Mesothelial cell of epicardium (in vitro differentiated cells): ENCODE measurements at regions not wholly inside any gene's neighbourhood (a gene's known extent, or its start where the extent isn't known, plus 50 kb on each side); places are given as distances from the start of the nearest gene placed in this dataset.

ENCODE experiments used
- DNase-seq, 2 experiments: peaks; one replicate each; pipeline ENCODE4 v3.0.0; 2021; ENCODE audit warnings: low spot score in 2 of 2; ENCODE audit not compliant: unreplicated experiment in 2 of 2
- H3K27ac Mint-ChIP-seq: 2 replicates; pipeline ENCODE4 v1.8.0; 2021; ENCODE audit warnings: mixed read lengths
- H3K27me3 Mint-ChIP-seq: 2 replicates; pipeline ENCODE4 v1.8.0; 2021; ENCODE audit warnings: low read depth, mixed read lengths
- H3K36me3 Mint-ChIP-seq: 2 replicates; pipeline ENCODE4 v1.8.0; 2021; ENCODE audit warnings: mixed read lengths
- H3K4me1 Mint-ChIP-seq: 2 replicates; pipeline ENCODE4 v1.8.0; 2021; ENCODE audit warnings: mixed read lengths
- H3K4me3 Mint-ChIP-seq: 2 replicates; pipeline ENCODE4 v1.8.0; 2021; ENCODE audit warnings: mild to moderate bottlenecking, moderate library complexity, mixed read lengths
- H3K9me3 Mint-ChIP-seq: 2 replicates; pipeline ENCODE4 v1.8.0; 2021; ENCODE audit warnings: mixed read lengths
- TF ChIP-seq, protein P1 (sequence below): fragments of 200-600 bp; sonication (generic); IDR thresholded peaks from one replicate; pipeline ENCODE4 v1.5.0; 2021; ENCODE audit warnings: antibody characterized with exemption; ENCODE audit not compliant: unreplicated experiment

DNA sequence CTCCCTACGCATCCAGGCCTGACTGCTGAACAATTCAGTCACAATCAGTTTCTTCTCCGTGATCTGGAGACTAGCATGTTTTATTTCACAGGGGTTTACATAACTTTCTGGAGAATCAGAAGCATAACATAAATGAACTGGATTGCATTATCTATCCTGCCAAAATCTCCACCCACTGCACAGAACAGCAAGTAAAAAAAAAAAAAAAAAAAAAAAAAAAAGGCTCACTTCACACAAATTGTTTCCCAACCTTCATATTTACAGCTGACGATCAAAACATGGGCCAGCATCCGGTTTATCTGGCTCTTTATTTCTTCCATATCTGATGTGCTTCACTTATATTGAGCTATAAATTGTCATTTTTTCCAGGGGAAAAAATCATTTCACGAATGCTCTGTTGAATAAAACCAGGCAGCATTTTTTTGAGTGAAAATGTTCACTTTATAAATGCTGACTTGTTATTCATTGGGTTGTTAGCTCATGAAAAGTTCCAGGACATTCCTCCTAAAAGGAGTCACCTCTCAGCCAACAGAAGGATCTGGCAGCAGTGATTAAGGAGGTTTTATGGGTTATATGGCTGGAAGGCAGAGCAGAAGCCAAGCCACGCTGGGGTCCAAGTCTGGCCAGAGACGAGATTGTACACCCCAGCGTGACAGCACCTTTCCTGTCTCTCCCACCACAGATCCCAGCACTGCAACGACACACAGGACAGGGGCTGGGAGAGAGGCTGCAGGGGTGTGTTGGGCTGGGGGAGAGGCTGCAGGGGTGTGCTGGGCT is 51.2 kb upstream of the GLI2 start:
- peaks cover 7% of the 10 kb centered on the region for H3K4me1 Mint-ChIP-seq
- no peak for DNase-seq
- H3K27ac Mint-ChIP-seq = no peak overlapping the region
- H3K9me3 Mint-ChIP-seq = no peaks in the 10 kb centered on the region
- peaks cover 48% of the 10 kb centered on the region for H3K27me3 Mint-ChIP-seq
- no peak overlapping the region for H3K4me3 Mint-ChIP-seq
- TF ChIP-seq, protein P1, sequence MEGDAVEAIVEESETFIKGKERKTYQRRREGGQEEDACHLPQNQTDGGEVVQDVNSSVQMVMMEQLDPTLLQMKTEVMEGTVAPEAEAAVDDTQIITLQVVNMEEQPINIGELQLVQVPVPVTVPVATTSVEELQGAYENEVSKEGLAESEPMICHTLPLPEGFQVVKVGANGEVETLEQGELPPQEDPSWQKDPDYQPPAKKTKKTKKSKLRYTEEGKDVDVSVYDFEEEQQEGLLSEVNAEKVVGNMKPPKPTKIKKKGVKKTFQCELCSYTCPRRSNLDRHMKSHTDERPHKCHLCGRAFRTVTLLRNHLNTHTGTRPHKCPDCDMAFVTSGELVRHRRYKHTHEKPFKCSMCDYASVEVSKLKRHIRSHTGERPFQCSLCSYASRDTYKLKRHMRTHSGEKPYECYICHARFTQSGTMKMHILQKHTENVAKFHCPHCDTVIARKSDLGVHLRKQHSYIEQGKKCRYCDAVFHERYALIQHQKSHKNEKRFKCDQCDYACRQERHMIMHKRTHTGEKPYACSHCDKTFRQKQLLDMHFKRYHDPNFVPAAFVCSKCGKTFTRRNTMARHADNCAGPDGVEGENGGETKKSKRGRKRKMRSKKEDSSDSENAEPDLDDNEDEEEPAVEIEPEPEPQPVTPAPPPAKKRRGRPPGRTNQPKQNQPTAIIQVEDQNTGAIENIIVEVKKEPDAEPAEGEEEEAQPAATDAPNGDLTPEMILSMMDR = no peak
- no peaks in the 10 kb centered on the region for H3K36me3 Mint-ChIP-seq

DNA sequence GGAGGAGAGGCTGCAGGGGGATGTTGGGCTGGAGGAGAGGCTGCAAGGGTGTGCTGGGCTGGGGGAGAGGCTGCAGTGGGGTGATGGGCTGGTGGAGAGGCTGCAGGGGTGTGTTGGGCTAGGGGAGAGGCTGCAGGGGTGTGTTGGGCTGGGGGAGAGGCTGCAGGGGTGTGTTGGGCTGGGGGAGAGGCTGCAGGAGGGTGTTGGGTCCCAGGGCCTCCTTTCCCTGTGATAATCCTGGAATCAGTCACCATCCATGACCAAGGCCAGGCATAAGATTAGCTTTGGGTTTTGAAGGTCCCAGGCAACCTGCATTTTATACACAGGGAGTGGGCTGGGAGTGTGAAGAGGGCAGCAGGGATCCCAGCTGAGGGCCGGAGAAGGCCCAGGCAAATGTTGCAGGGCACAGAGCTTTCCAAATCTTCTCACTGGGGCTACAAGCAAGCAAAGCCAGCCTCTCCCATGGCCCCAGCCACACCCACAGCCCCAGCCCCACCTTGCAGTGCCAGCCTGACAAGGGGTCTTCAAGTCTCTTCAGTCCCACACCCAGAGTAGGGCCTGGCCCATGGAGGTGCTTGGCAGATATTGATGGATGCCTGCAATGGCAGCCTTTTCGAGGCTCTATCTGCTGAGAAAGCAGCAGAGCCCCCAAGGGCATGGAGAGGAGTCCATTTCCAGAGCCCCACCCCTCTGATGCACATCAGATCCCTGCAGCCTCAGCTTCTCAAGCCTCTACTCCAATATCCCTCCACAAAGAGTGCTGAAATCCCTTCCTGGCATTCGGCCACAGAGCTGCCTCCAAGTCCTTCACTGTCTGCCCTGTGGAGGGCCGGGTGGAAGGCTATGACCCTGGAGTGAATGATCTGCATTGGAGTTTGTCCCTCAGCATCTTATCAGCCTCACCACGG is 50.3 kb upstream of the GLI2 start:
- DNase-seq = no peak
- H3K4me3 Mint-ChIP-seq = no peak overlapping the region
- no peaks in the 10 kb centered on the region for H3K9me3 Mint-ChIP-seq
- H3K27ac Mint-ChIP-seq = no peak overlapping the region
- H3K36me3 Mint-ChIP-seq = no peaks in the 10 kb centered on the region
- H3K27me3 Mint-ChIP-seq = peaks cover 54% of the 10 kb centered on the region
- TF ChIP-seq, protein P1 = no peak
- peaks cover 7% of the 10 kb centered on the region for H3K4me1 Mint-ChIP-seq
